ENCODE measurements at regions not wholly inside any gene's neighbourhood (a gene's known extent, or its start where the extent isn't known, plus 50 kb on each side); places are given as distances from the start of the nearest gene placed in this dataset.

- Mint-ChIP-seq H3K27ac (no peak overlapping the region), H3K4me1 (ENCODE audit: low read depth) (no peaks in the 10 kb centered on the region), H3K36me3 (ENCODE audit: low read depth) (no peaks in the 10 kb centered on the region), H3K9me3 (no peaks in the 10 kb centered on the region), H3K27me3 (peaks cover 2% of the 10 kb centered on the region), H3K4me3 (no peak overlapping the region)
- ChIA-PET POLR2A (no interaction called here), CTCF (interaction anchor here (0.9 to 2.5 kb wide), 4 partner anchors 10 to 50 kb away, joined by 3 to 15 read pairs (median 6); no protein-coding TSS in a partner anchor)
- ATAC-seq (no peak), DNase-seq (no peak)
- TF ChIP-seq CTCF (IDR thresholded peaks at IDR 0.05): no peak
- intact Hi-C loops (cut with micrococcal nuclease): loop anchor here (10.0 kb wide), 1 partner anchor 1012 kb away; no protein-coding TSS in a partner anchor
Measured at GRCh38 chr20:60212695-60213094, 254.5 kb downstream of the CDH26 start.

- no peaks in the 10 kb centered on the region for H3K36me3 Mint-ChIP-seq (ENCODE audit: low read depth)
- DNase-seq: no peak
- intact Hi-C loops (cut with micrococcal nuclease): loop anchor here (10.0 kb wide), 1 partner anchor 1011 kb away; no protein-coding TSS in a partner anchor
- no peaks in the 10 kb centered on the region for H3K4me1 Mint-ChIP-seq (ENCODE audit: low read depth)
- ChIA-PET CTCF (interaction anchor here (2.5 kb wide), 1 partner anchor 49 kb away, joined by 15 read pairs; no protein-coding TSS in a partner anchor), POLR2A (no interaction called here)
- no peak overlapping the region for H3K27ac Mint-ChIP-seq
- H3K4me3 Mint-ChIP-seq: no peak overlapping the region
- no peak for ATAC-seq
- peaks cover 2% of the 10 kb centered on the region for H3K27me3 Mint-ChIP-seq
- TF ChIP-seq CTCF (IDR thresholded peaks at IDR 0.05): no peak
- no peaks in the 10 kb centered on the region for H3K9me3 Mint-ChIP-seq
Measured at GRCh38 chr20:60213126-60213893, 255.1 kb downstream of the CDH26 start.

GRCh38 chr20:60214901-60215815 is 256.9 kb downstream of the CDH26 start:
- intact Hi-C loops (cut with micrococcal nuclease): loop anchor here (10.0 kb wide), 1 partner anchor 1010 kb away; no protein-coding TSS in a partner anchor
- Mint-ChIP-seq H3K4me3 (no peak overlapping the region), H3K27ac (no peak overlapping the region), H3K9me3 (no peaks in the 10 kb centered on the region), H3K4me1 (ENCODE audit: low read depth) (no peaks in the 10 kb centered on the region), H3K36me3 (ENCODE audit: low read depth) (no peaks in the 10 kb centered on the region), H3K27me3 (peaks cover 2% of the 10 kb centered on the region)
- TF ChIP-seq CTCF (IDR thresholded peaks at IDR 0.05): no peak
- ChIA-PET POLR2A (no interaction called here), CTCF (interaction anchor here (1.1 kb wide), 1 partner anchor 10 kb away, joined by 7 read pairs; no protein-coding TSS in a partner anchor)
- DNase-seq: no peak
- no peak for ATAC-seq

- ChIA-PET CTCF (no interaction called here), POLR2A (no interaction called here)
- no peak overlapping the region for H3K4me3 Mint-ChIP-seq
- ATAC-seq: no peak
- intact Hi-C loops (cut with micrococcal nuclease): loop anchor here (10.0 kb wide), 1 partner anchor 1009 kb away; no protein-coding TSS in a partner anchor
- no peak for TF ChIP-seq CTCF (IDR thresholded peaks at IDR 0.05)
- H3K27me3 Mint-ChIP-seq: peaks cover 1% of the 10 kb centered on the region
- H3K36me3 Mint-ChIP-seq (ENCODE audit: low read depth): no peaks in the 10 kb centered on the region
- H3K9me3 Mint-ChIP-seq: no peaks in the 10 kb centered on the region
- no peak for DNase-seq
- no peak overlapping the region for H3K27ac Mint-ChIP-seq
- no peaks in the 10 kb centered on the region for H3K4me1 Mint-ChIP-seq (ENCODE audit: low read depth)
Measured at GRCh38 chr20:60215816-60216730, 257.9 kb downstream of the CDH26 start.

All from activated CD8-positive, alpha-beta T cell treated with anti-CD3 and anti-CD28 coated beads for 36 hours (primary cell).